IPS DF 6.9 (cell line): ENCODE measurements at regions not wholly inside any gene's neighbourhood (a gene's known extent, or its start where the extent isn't known, plus 50 kb on each side); places are given as distances from the start of the nearest gene placed in this dataset.

Experiments
- DNase-seq: peaks from one replicate; pipeline ENCODE4 v3.0.0-alpha.2; 2013; ENCODE audit warnings: low read depth, low spot score
- H3K27ac ChIP-seq: one replicate; pipeline ENCODE4 v1.5.1; 2013; ENCODE audit warnings: low read length, control low read depth
- H3K27me3 ChIP-seq: 2 replicates; pipeline ENCODE4 v1.6.1; 2013; ENCODE audit warnings: mild to moderate bottlenecking, low read length; ENCODE audit not compliant: control insufficient read depth, insufficient read depth
- H3K36me3 ChIP-seq: 2 replicates; pipeline ENCODE4 v1.6.1; 2013; ENCODE audit warnings: low read length; ENCODE audit not compliant: control insufficient read depth, insufficient read depth
- H3K4me1 ChIP-seq: 2 replicates; pipeline ENCODE4 v1.6.1; 2013; ENCODE audit warnings: low read length; ENCODE audit not compliant: control insufficient read depth, insufficient read depth
- H3K4me3 ChIP-seq: 2 replicates; pipeline ENCODE4 v1.5.1; 2013; ENCODE audit warnings: mild to moderate bottlenecking, low read length
- H3K9me3 ChIP-seq: 2 replicates; pipeline ENCODE4 v1.6.1; 2013; ENCODE audit warnings: low read length, inconsistent platforms; ENCODE audit not compliant: control insufficient read depth, insufficient read depth
- WGBS: extraction: QIAGEN DNeasy Blood & Tissue Kit; methylation state at CpG from one replicate; pipeline ENCODE4 v1.1.7; 2013; ENCODE audit warnings: mixed read lengths, missing lambda C conversion rate; ENCODE audit not compliant: insufficient read length, insufficient coverage; 5-methylcytosine and 5-hydroxymethylcytosine counted together

DNA sequence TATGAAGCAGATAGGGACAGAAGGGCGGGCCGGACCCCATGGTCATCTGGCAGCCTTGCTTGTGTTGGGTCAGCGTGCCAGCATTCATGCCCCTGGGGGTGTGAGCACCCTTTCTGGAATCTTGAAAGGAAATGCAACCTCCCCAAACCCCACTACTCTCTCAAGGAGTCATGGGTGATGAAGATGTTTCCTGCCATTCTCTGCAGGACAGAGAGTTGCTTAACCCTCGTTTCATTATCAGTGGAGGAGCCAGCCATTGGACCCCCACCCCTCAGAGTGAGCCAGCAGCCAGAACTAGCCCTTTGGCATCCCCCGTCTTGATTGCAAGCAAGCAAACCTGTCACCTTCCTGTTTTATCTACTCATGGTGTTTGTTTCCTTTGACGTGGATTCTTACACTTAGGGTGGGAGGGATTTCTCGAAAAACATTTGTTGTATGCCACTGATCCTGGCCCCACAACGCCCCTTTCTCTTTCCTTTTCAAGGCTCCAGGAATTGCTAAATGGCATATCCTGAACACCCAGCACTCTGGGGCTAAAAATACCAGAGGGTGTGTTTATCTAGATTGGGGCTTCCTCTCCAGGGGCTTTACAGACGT lies 258.3 kb downstream of the ETS1 start:
- Histone ChIP-seq H3K9me3 (no peaks in the 10 kb centered on the region), H3K36me3 (no peaks in the 10 kb centered on the region), H3K4me1 (no peaks in the 10 kb centered on the region), H3K4me3 (no peak overlapping the region), H3K27ac (no peak overlapping the region), H3K27me3 (no peaks in the 10 kb centered on the region)
- WGBS = no CpG with 5 or more reads among the region's 9 CpGs
- DNase-seq = no peak

DNA sequence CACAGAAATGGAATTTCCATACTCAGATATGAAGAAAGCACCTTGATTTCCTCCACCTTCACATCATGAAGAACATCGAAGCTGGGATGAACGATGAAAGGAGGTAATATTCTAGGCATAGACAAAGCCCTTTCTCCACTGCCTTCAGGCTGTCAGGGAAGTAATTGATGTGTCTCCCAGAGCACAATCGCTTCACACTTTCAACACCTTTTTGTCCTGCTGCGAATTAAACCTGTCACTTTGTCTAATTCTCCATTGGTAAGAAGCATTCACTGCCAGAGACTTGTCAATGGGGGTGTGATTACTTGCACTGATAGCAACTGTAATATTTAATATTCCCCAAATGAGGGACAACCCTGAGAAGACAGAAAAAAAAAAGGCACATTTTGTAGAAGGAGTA lies 260.1 kb downstream of the ETS1 start:
- Histone ChIP-seq H3K36me3 (no peaks in the 10 kb centered on the region), H3K4me3 (no peak overlapping the region), H3K27ac (no peak overlapping the region), H3K9me3 (no peaks in the 10 kb centered on the region), H3K27me3 (no peaks in the 10 kb centered on the region), H3K4me1 (no peaks in the 10 kb centered on the region)
- no CpG with 5 or more reads among the region's 4 CpGs for WGBS
- no peak for DNase-seq

DNA sequence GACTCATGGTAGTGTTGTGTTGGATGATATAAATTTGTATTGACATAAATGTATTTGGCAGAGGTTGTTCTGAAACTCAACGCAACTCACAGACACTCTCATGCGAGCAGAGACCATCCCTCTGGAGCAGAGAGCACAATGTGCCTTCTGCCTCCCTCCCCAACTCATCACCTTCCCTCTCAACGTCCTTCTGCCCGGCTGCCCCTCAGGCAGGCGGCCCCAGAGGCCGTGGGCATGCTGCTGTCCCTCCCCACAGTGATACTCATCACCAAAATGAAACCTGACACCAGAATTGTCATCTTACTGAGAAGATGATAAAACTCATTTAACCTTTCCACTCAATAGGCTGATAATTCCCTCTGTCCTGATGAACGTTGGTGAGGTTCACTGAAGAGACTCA lies 260.6 kb downstream of the ETS1 start:
- Histone ChIP-seq H3K9me3 (no peaks in the 10 kb centered on the region), H3K4me1 (no peaks in the 10 kb centered on the region), H3K27me3 (no peaks in the 10 kb centered on the region), H3K27ac (no peak overlapping the region), H3K4me3 (no peak overlapping the region), H3K36me3 (no peaks in the 10 kb centered on the region)
- DNase-seq = no peak
- no CpG with 5 or more reads among the region's 7 CpGs for WGBS

- WGBS = no CpG with 5 or more reads among the region's 14 CpGs
These were observed 262.7 kb downstream of the ETS1 start for GRCh38 chr11:128324531-128325141.

GRCh38 chr11:128324051-128324481 lies 263.3 kb downstream of the ETS1 start:
- Histone ChIP-seq H3K27ac (no peak overlapping the region), H3K9me3 (no peaks in the 10 kb centered on the region), H3K27me3 (no peaks in the 10 kb centered on the region), H3K4me1 (no peaks in the 10 kb centered on the region), H3K4me3 (no peak overlapping the region), H3K36me3 (no peaks in the 10 kb centered on the region)
- no peak for DNase-seq
- no CpG with 5 or more reads among the region's 9 CpGs for WGBS

More at GRCh38 chr11:128324531-128325141, 262.7 kb downstream of the ETS1 start:
- H3K36me3 ChIP-seq = no peaks in the 10 kb centered on the region
- H3K27me3 ChIP-seq = no peaks in the 10 kb centered on the region
- no peaks in the 10 kb centered on the region for H3K9me3 ChIP-seq
- no peak overlapping the region for H3K4me3 ChIP-seq
- no peaks in the 10 kb centered on the region for H3K4me1 ChIP-seq
- DNase-seq = no peak
- no peak overlapping the region for H3K27ac ChIP-seq

DNA sequence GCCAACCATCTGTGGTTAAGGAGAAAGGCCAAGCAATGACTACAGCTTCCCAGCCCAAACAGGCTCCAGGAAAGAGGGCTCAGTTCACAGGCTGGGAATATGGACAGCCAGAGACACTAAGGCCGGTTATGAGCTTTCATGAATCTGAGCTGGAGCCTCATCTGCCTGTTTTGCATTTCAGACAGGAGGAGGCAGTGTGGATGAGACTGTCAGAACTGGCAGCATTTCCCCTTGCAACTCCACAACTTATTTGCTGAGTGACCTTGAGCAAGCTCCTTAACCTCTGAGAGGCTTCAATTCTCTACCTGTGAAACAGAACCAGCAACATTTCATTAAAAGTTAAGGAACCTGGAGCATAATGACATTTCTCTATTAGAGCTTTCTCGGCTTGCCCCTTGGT lies 264.0 kb downstream of the ETS1 start:
- WGBS = no CpG with 5 or more reads among the region's 2 CpGs
- H3K27me3 ChIP-seq = no peaks in the 10 kb centered on the region
- H3K9me3 ChIP-seq = no peaks in the 10 kb centered on the region; the same call in 1 of the 2 replicates
- no peak overlapping the region for H3K4me3 ChIP-seq
- no peak overlapping the region for H3K27ac ChIP-seq
- H3K36me3 ChIP-seq = no peaks in the 10 kb centered on the region
- H3K4me1 ChIP-seq = no peaks in the 10 kb centered on the region
- no peak for DNase-seq

DNA sequence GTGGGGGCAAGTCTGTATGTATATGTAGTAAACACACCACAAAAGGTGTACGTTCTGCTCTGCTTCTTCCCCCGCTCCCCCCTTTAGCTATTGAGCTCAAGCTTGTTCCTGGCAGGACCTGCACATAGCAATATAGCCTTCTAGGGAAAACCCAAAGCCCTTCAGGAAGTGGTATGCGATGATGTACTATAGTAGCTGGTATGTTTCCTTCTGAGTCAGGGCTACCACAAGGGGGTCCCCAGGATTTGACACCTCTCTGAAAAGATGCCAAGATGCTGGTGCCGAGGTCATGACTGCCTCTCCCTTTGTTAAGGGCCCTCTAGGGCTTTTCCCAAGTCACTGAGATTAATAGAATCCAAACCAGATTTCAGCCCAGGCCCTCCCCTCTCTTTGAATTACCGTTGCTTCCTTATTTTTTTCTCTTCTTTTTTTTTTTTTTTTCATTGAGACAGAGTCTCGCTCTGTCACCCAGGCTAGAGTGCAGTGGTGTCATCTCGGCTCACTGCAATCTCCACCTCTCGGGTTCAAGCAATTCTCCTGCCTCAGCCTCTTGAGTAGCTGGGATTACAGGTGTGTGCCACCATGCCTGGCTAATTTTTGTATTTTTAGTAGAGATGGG lies 268.4 kb downstream of the ETS1 start:
- H3K4me3 ChIP-seq = no peak overlapping the region
- WGBS = no CpG with 5 or more reads among the region's 8 CpGs
- no peaks in the 10 kb centered on the region for H3K4me1 ChIP-seq
- H3K27me3 ChIP-seq = no peaks in the 10 kb centered on the region
- DNase-seq = no peak
- H3K9me3 ChIP-seq = no peaks in the 10 kb centered on the region; the same call in 1 of the 2 replicates
- no peaks in the 10 kb centered on the region for H3K36me3 ChIP-seq
- H3K27ac ChIP-seq = no peak overlapping the region

DNA sequence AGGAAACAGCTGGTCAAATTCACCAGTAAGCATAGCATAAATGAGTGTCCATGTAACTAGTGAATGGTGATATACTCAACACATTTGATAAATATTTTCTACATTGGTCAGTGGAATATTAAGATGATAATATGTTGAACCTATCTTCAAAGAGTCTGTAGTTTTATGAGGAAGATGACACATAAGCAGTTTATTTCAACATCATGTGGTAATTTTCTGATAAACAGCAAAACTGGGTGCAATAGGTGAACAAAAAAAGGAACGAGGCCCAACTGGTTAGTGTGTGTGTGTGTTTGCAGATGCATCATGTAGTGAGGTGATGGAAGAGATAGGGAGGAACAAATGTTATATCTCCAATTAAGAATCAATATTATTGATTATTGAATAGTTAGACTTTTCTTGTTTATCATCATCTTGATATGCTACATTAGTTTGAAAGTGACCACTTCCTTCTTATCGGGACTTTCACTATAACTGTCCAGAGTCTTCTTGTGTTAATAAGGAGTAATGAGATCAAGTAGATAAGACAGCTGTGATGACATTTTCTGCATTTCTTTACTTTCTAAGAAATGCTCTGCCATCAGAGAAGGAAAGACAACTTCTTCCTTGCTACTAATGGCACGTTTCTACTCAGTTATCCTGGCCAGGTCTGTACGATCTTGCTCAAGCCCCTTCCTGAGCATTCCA lies 270.7 kb downstream of the ETS1 start:
- Histone ChIP-seq H3K9me3 (no peaks in the 10 kb centered on the region; the same call in 1 of the 2 replicates), H3K4me1 (no peaks in the 10 kb centered on the region), H3K36me3 (no peaks in the 10 kb centered on the region), H3K27me3 (no peaks in the 10 kb centered on the region), H3K4me3 (no peak overlapping the region), H3K27ac (no peak overlapping the region)
- no CpG with 5 or more reads among the region's 4 CpGs for WGBS
- DNase-seq = no peak

GRCh38 chr11:128315933-128316332 lies 271.4 kb downstream of the ETS1 start:
- H3K9me3 ChIP-seq = no peaks in the 10 kb centered on the region; the same call in 1 of the 2 replicates
- H3K36me3 ChIP-seq = no peaks in the 10 kb centered on the region
- H3K4me3 ChIP-seq = no peak overlapping the region
- no peaks in the 10 kb centered on the region for H3K27me3 ChIP-seq
- DNase-seq = no peak
- H3K27ac ChIP-seq = no peak overlapping the region
- WGBS = no CpG with 5 or more reads among the region's 3 CpGs
- no peaks in the 10 kb centered on the region for H3K4me1 ChIP-seq

DNA sequence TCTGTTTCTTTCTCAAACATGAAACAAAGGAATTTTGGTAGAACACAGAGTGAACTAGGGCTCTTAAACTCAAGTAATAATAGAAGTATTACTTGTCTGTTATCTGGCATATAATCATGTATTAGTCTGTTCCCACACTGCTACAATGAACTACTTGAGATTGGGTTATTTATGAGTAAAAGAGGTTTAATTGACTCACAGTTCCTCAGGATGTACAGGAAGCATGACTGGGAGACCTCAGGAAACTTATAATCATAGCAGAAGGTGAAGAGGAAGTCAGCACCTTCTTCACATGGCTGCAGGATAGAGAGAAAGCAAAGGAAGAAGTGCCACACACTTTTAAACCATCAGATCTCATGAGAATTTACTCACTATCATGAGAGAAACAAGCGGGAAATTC lies 273.4 kb downstream of the ETS1 start:
- no peaks in the 10 kb centered on the region; the same call in 1 of the 2 replicates for H3K9me3 ChIP-seq
- no peak overlapping the region for H3K27ac ChIP-seq
- no CpG with 5 or more reads among the region's 1 CpG for WGBS
- H3K36me3 ChIP-seq = no peaks in the 10 kb centered on the region
- no peak overlapping the region for H3K4me3 ChIP-seq
- no peak for DNase-seq
- H3K27me3 ChIP-seq = no peaks in the 10 kb centered on the region
- H3K4me1 ChIP-seq = no peaks in the 10 kb centered on the region
